GM23338 (cell line): ENCODE measurements at regions not wholly inside any gene's neighbourhood (a gene's known extent, or its start where the extent isn't known, plus 50 kb on each side); places are given as distances from the start of the nearest gene placed in this dataset.

Source experiments
- ATAC-seq: fragments of 200-7000 bp; cut with Tn5 transposase; 3 replicates; pipeline ENCODE4 v1.9.1; 2020
- DNase-seq: peaks from one replicate; pipeline ENCODE4 v3.0.0-alpha.2; 2015; ENCODE audit warnings: low spot score
- H2AFZ ChIP-seq: fragments of 200-600 bp; sonication (generic); 2 replicates; pipeline ENCODE4 v1.8.0; 2016; ENCODE audit warnings: antibody characterized with exemption, mild to moderate bottlenecking, moderate library complexity
- H3F3A ChIP-seq: fragments of 200-600 bp; sonication (generic); replicated peaks from 2 replicates; pipeline ENCODE4 v1.8.0; 2017; ENCODE audit warnings: antibody characterized with exemption, mixed run types, low read depth
- H3K27ac ChIP-seq: fragments of 200-600 bp; sonication (generic); 2 replicates; pipeline ENCODE4 v1.6.1; 2016; ENCODE audit warnings: low read depth
- H3K27me3 ChIP-seq: fragments of 200-600 bp; sonication (generic); 2 replicates; pipeline ENCODE4 v1.8.0; 2016; ENCODE audit warnings: mild to moderate bottlenecking, mixed run types, moderate library complexity; ENCODE audit not compliant: insufficient read depth
- H3K36me3 ChIP-seq: fragments of 200-600 bp; sonication (generic); 2 replicates; pipeline ENCODE4 v1.8.0; 2016; ENCODE audit warnings: mild to moderate bottlenecking; ENCODE audit not compliant: insufficient read depth
- H3K4me1 ChIP-seq: fragments of 200-600 bp; sonication (generic); 2 replicates; pipeline ENCODE4 v1.8.0; 2016; ENCODE audit warnings: mild to moderate bottlenecking, moderate library complexity; ENCODE audit not compliant: insufficient read depth
- H3K4me2 ChIP-seq: fragments of 200-600 bp; sonication (generic); 2 replicates; pipeline ENCODE4 v1.7.1; 2017; ENCODE audit warnings: mixed run types
- H3K4me3 ChIP-seq: fragments of 200-600 bp; sonication (generic); 2 replicates; pipeline ENCODE4 v1.6.1; 2016; ENCODE audit warnings: mixed run types
- H3K79me2 ChIP-seq: fragments of 200-600 bp; sonication (generic); replicated peaks from 2 replicates; pipeline ENCODE4 v1.8.0; 2017; ENCODE audit warnings: mild to moderate bottlenecking; ENCODE audit not compliant: insufficient read depth
- H3K9me2 ChIP-seq: fragments of 200-600 bp; sonication (generic); 2 replicates; pipeline ENCODE4 v1.8.0; 2017; ENCODE audit not compliant: insufficient read depth
- H4K20me1 ChIP-seq: fragments of 200-600 bp; sonication (generic); replicated peaks from 2 replicates; pipeline ENCODE4 v1.8.0; 2017; ENCODE audit warnings: mild to moderate bottlenecking; ENCODE audit not compliant: insufficient read depth
- H3K27ac Mint-ChIP-seq: 2 replicates; pipeline ENCODE4 v1.8.0; 2020; ENCODE audit warnings: inconsistent platforms, mild to moderate bottlenecking, moderate library complexity, mixed read lengths
- H3K27me3 Mint-ChIP-seq: 3 replicates; pipeline ENCODE4 v1.8.0; 2022; ENCODE audit warnings: low read depth, mild to moderate bottlenecking, moderate library complexity, mixed read lengths, inconsistent platforms; ENCODE audit not compliant: insufficient read depth, poor library complexity
- H3K36me3 Mint-ChIP-seq: 3 replicates; pipeline ENCODE4 v1.8.0; 2021; ENCODE audit warnings: low read depth, mild to moderate bottlenecking, inconsistent platforms, moderate library complexity, mixed read lengths
- H3K4me1 Mint-ChIP-seq: 3 replicates; pipeline ENCODE4 v1.8.0; 2020; ENCODE audit warnings: mild to moderate bottlenecking, inconsistent platforms, mixed read lengths
- H3K4me3 Mint-ChIP-seq: 3 replicates; pipeline ENCODE4 v1.8.0; 2021; ENCODE audit warnings: moderate library complexity, mild to moderate bottlenecking, inconsistent platforms, mixed read lengths
- H3K9me3 Mint-ChIP-seq: 3 replicates; pipeline ENCODE4 v1.8.0; 2020; ENCODE audit warnings: moderate library complexity, mild to moderate bottlenecking, inconsistent platforms, mixed read lengths
- CREB1 ChIP-seq: fragments of 250-450 bp; sonication (Bioruptor Pico); IDR thresholded peaks from 2 replicates; pipeline ENCODE4 v1.5.0; 2020; ENCODE audit warnings: low read depth, mild to moderate bottlenecking, moderate library complexity
- EZH2 ChIP-seq: fragments of 200-600 bp; sonication (generic); IDR thresholded peaks from one replicate; pipeline ENCODE4 v1.8.0; 2017; ENCODE audit warnings: antibody characterized with exemption, mild to moderate bottlenecking, low read depth; ENCODE audit not compliant: unreplicated experiment
- EZH2phosphoT487 ChIP-seq: fragments of 200-600 bp; sonication (generic); IDR thresholded peaks from one replicate; pipeline ENCODE4 v1.8.1; 2018; ENCODE audit warnings: antibody characterized with exemption; ENCODE audit not compliant: unreplicated experiment
- JUNB ChIP-seq: IDR thresholded peaks from one replicate; pipeline ENCODE4 v1.6.1; 2016; ENCODE audit warnings: antibody characterized with exemption; ENCODE audit not compliant: unreplicated experiment
- POLR2AphosphoS5 ChIP-seq: IDR thresholded peaks from 2 replicates; pipeline ENCODE4 v1.6.1; 2016; ENCODE audit warnings: antibody characterized with exemption, low read depth
- REST ChIP-seq: IDR thresholded peaks from one replicate; pipeline ENCODE4 v1.6.1; 2018; ENCODE audit warnings: antibody characterized with exemption; ENCODE audit not compliant: unreplicated experiment
- ZNF114 ChIP-seq: fragments of 250-450 bp; sonication (Bioruptor Pico); IDR thresholded peaks from 2 replicates; pipeline ENCODE4 v1.5.0; 2020; ENCODE audit warnings: mild to moderate bottlenecking, moderate library complexity
- ZNF331 ChIP-seq: fragments of 250-450 bp; sonication (Bioruptor Pico); IDR thresholded peaks from 2 replicates; pipeline ENCODE4 v1.5.0; 2020; ENCODE audit warnings: low read depth, mild to moderate bottlenecking, moderate library complexity
- TF ChIP-seq, protein P1 (sequence below): fragments of 250-450 bp; sonication (Bioruptor Pico); IDR thresholded peaks from 2 replicates; pipeline ENCODE4 v1.5.0; 2020; ENCODE audit warnings: mild to moderate bottlenecking, moderate library complexity

DNA sequence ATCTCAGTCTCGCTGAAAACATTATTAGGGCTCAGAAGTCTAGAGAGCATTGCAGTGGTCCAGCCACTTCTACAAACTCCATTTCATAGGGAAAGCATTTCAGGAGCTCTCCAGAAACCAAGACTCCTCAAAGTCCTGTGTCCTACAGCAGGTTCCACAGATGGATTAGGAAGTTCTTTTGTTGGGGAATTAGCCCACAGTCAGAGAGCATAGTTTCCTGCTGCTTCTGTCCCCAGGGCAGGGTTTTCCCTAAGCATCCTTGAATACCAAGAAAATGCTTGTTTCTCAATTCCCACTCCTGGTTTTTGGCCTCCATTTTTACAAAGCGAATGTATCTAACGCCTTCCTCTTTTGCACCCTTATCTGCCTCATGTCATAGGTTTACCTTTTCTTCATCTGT, 235.9 kb upstream of the PODXL start:
- H3K4me1 ChIP-seq: no peaks in the 10 kb centered on the region
- no peaks in the 10 kb centered on the region for H3K79me2 ChIP-seq
- peak; percentile 42; the same call in 2 of the 3 replicates for ATAC-seq
- DNase-seq: no peak
- no peaks in the 10 kb centered on the region for H3K36me3 Mint-ChIP-seq
- H3K27ac Mint-ChIP-seq: no peak overlapping the region
- peaks cover 3% of the 10 kb centered on the region for H3K27me3 Mint-ChIP-seq
- H3K9me3 Mint-ChIP-seq: no peaks in the 10 kb centered on the region
- H3K27me3 ChIP-seq: no peaks in the 10 kb centered on the region
- H3K4me3 ChIP-seq: no peak overlapping the region
- no peaks in the 10 kb centered on the region; the same call in 1 of the 2 replicates for H3K36me3 ChIP-seq
- no peak overlapping the region for H3K27ac ChIP-seq
- H2AFZ ChIP-seq: peak overlapping the region; percentile 78
- H3K9me2 ChIP-seq: peaks cover 15% of the 10 kb centered on the region
- no peak overlapping the region for H3K4me3 Mint-ChIP-seq
- H4K20me1 ChIP-seq: no peaks in the 10 kb centered on the region
- H3F3A ChIP-seq: no peaks in the 10 kb centered on the region
- H3K4me1 Mint-ChIP-seq: peaks cover 5% of the 10 kb centered on the region
- no peak for TF ChIP-seq CREB1 (CRISPR knock-in tag)
- TF ChIP-seq, protein P1, sequence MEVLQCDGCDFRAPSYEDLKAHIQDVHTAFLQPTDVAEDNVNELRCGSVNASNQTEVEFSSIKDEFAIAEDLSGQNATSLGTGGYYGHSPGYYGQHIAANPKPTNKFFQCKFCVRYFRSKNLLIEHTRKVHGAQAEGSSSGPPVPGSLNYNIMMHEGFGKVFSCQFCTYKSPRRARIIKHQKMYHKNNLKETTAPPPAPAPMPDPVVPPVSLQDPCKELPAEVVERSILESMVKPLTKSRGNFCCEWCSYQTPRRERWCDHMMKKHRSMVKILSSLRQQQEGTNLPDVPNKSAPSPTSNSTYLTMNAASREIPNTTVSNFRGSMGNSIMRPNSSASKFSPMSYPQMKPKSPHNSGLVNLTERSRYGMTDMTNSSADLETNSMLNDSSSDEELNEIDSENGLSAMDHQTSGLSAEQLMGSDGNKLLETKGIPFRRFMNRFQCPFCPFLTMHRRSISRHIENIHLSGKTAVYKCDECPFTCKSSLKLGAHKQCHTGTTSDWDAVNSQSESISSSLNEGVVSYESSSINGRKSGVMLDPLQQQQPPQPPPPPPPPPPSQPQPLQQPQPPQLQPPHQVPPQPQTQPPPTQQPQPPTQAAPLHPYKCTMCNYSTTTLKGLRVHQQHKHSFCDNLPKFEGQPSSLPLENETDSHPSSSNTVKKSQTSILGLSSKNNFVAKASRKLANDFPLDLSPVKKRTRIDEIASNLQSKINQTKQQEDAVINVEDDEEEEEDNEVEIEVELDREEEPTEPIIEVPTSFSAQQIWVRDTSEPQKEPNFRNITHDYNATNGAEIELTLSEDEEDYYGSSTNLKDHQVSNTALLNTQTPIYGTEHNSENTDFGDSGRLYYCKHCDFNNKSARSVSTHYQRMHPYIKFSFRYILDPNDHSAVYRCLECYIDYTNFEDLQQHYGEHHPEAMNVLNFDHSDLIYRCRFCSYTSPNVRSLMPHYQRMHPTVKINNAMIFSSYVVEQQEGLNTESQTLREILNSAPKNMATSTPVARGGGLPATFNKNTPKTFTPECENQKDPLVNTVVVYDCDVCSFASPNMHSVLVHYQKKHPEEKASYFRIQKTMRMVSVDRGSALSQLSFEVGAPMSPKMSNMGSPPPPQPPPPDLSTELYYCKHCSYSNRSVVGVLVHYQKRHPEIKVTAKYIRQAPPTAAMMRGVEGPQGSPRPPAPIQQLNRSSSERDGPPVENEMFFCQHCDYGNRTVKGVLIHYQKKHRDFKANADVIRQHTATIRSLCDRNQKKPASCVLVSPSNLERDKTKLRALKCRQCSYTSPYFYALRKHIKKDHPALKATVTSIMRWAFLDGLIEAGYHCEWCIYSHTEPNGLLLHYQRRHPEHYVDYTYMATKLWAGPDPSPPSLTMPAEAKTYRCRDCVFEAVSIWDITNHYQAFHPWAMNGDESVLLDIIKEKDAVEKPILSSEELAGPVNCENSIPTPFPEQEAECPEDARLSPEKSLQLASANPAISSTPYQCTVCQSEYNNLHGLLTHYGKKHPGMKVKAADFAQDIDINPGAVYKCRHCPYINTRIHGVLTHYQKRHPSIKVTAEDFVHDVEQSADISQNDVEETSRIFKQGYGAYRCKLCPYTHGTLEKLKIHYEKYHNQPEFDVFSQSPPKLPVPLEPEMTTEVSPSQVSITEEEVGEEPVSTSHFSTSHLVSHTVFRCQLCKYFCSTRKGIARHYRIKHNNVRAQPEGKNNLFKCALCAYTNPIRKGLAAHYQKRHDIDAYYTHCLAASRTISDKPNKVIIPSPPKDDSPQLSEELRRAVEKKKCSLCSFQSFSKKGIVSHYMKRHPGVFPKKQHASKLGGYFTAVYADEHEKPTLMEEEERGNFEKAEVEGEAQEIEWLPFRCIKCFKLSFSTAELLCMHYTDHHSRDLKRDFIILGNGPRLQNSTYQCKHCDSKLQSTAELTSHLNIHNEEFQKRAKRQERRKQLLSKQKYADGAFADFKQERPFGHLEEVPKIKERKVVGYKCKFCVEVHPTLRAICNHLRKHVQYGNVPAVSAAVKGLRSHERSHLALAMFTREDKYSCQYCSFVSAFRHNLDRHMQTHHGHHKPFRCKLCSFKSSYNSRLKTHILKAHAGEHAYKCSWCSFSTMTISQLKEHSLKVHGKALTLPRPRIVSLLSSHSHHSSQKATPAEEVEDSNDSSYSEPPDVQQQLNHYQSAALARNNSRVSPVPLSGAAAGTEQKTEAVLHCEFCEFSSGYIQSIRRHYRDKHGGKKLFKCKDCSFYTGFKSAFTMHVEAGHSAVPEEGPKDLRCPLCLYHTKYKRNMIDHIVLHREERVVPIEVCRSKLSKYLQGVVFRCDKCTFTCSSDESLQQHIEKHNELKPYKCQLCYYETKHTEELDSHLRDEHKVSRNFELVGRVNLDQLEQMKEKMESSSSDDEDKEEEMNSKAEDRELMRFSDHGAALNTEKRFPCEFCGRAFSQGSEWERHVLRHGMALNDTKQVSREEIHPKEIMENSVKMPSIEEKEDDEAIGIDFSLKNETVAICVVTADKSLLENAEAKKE (CRISPR knock-in tag): 0 out of 2 replicates have a peak, but pooled peaks have one; percentile 8
- no peak overlapping the region for H3K4me2 ChIP-seq

GRCh38 chr7:131787101-131787500, 230.7 kb upstream of the PODXL start:
- no peak overlapping the region for H3K27ac Mint-ChIP-seq
- no peak for ATAC-seq
- no peaks in the 10 kb centered on the region for H4K20me1 ChIP-seq

More at GRCh38 chr7:131787101-131787500, 230.7 kb upstream of the PODXL start:
- Histone ChIP-seq H3K9me2 (peaks cover 10% of the 10 kb centered on the region; the same call in 1 of the 2 replicates), H3K27me3 (no peaks in the 10 kb centered on the region), H3K79me2 (no peaks in the 10 kb centered on the region), H3K36me3 (peaks cover 5% of the 10 kb centered on the region; the same call in 1 of the 2 replicates), H3K27ac (no peak overlapping the region), H3K4me2 (no peak overlapping the region), H3K4me3 (no peak overlapping the region), H3F3A (no peaks in the 10 kb centered on the region), H2AFZ (no peak overlapping the region), H3K4me1 (no peaks in the 10 kb centered on the region)
- Mint-ChIP-seq H3K4me1 (no peaks in the 10 kb centered on the region), H3K36me3 (peaks cover 4% of the 10 kb centered on the region; the same call in 1 of the 3 replicates), H3K9me3 (peaks cover 11% of the 10 kb centered on the region), H3K27me3 (no peaks in the 10 kb centered on the region), H3K4me3 (no peak overlapping the region)
- TF ChIP-seq REST: no peak
- TF ChIP-seq ZNF114: no peak
- no peak for TF ChIP-seq ZNF331 (CRISPR knock-in tag)
- no peak for TF ChIP-seq POLR2AphosphoS5
- TF ChIP-seq EZH2: no peak
- TF ChIP-seq JUNB: no peak
- TF ChIP-seq EZH2phosphoT487: no peak
- DNase-seq: no peak
